Activated CD8-positive, alpha-beta memory T cell treated with anti-CD3 and anti-CD28 coated beads for 24 hours (primary cell): ENCODE measurements at regions not wholly inside any gene's neighbourhood (a gene's known extent, or its start where the extent isn't known, plus 50 kb on each side); places are given as distances from the start of the nearest gene placed in this dataset.
"Not testable (repeated sequence)": the region's sequence is repeated elsewhere in the genome, so short reads cannot be mapped to it uniquely, and the experiment has no call there.

Source experiments
- DNase-seq: peaks from one replicate; pipeline ENCODE4 v3.0.0-alpha.2; 2020

GRCh38 chr11:135009125-135009524, 597.1 kb upstream of the B3GAT1 start:
- DNase-seq, result no peak

DNA sequence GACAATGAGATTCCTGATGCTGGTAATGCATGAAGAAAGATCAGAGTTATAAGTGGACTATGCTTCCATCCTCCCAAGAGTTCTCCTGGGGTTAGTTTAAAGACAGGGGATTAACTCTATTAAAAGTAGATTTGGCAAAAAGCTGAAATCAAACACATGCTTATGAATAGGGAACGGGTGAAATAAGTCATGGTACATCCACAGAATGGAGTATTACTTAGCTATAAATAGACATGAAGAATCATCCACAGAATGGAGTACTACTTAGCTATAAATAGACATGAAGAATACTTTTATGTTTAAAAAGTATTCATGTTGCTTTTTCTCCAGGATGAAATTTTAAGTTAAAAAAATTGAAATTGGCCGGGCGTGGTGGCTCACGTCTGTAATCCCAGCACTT, 596.4 kb upstream of the B3GAT1 start:
- no peak for DNase-seq

DNA sequence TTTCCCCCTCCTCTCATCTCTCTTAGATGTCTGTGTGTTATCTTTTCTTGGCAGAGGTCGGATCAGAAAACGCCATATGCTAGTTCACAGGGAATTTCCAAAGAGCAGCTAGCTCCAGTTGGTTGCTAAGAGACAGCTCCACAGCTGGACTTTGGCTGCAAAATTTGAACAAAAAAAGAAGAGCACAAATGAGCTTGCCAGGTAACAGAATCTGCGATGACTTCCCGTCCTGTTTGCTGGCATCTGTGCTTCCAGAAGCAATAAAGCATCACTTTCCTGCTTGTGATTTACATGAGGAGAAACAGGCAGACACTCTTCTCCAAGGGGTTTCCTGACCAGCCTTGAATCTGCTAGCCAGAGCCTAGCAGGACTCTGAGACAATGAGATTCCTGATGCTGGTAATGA, 596.0 kb upstream of the B3GAT1 start:
- no peak for DNase-seq

GRCh38 chr11:135006800-135007199, 594.8 kb upstream of the B3GAT1 start:
- DNase-seq, result no peak

- no peak for DNase-seq
These were observed 592.5 kb upstream of the B3GAT1 start for GRCh38 chr11:135004495-135004894.

- no peak for DNase-seq
These were observed 590.2 kb upstream of the B3GAT1 start for GRCh38 chr11:135002236-135002635.

DNA sequence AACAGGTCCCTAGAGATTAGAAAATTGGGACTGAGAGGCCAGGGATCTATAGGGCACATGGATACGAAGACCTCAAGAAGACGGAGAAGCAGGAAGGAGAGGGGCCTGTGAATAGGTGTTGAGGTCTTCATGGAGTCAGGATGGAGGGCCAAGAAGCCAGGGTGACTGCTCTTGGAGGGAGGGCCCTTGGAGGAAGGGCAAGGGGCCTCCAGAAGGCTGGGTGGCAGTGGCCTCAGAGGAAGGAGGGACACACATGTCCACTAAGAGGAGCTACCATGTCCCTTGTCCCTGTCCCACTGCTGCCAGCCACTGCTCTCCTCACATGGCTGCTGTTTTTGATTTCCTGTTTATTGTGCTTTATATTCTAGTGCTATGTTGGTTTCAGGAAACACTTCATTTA, 589.5 kb upstream of the B3GAT1 start:
- DNase-seq, result no peak

- not testable (repeated sequence) for DNase-seq
These were observed 589.0 kb upstream of the B3GAT1 start for GRCh38 chr11:135001065-135001464.

DNA sequence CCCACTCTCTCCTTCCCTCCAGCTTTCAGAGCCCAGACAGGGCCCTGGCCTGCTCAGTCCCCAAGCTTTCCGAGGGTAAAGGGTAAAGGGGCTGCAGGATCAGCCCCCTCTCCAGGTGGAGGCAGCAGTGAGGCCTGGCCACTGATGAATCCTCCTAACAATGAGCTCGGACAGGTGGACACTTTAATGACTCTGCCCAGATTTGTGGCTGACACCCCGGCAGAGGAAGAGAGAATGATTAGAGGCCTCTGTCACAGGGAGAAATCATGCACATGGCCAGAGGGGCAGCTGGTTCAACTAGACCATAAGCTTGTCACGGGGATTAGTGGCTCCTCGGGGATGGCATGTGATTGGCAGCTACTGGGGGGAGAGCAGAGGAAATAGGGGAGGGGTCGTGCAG, 587.5 kb upstream of the B3GAT1 start:
- DNase-seq, result no peak

- DNase-seq, result no peak
These were observed 585.7 kb upstream of the B3GAT1 start for GRCh38 chr11:134997652-134998320.

DNA sequence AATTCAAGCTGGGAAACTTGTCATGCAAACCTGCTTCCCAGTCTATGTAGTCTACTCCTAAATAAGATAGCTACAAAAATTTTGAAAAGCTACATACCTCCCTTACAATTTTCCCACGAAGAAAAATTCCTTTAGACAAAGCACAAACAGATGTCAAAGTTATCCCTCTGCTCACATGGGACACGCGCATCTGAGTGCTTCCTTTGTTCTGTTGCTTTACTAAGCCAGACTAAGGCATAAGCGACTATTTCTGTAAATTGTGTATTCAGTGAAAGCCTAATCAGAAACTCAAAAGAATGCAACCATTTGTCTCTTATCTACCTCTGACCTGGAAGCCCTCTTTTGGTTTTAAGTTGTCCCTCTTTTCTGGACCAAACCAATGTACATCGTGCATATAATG, 583.7 kb upstream of the B3GAT1 start:
- DNase-seq, result no peak

DNA sequence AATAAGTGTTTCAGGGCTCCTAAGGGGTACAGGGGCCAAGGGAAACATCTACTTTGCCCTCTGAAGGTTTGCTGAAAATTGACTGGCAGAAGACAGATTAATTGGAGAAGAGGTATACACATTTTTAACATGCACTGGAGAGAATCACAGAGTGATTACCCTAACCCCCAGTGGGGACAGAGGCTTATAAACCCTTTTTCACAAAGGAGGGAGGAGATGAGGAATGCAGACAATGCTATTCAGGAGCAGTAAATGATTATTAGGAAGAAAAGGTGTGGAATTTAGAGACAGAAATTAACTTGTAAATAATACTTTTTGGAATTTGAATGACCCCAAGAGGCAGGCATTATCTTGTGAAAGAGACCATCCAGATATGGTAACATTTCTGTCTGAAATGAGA, 582.4 kb upstream of the B3GAT1 start:
- no peak for DNase-seq

GRCh38 chr11:134993691-134994243, 581.7 kb upstream of the B3GAT1 start:
- no peak for DNase-seq

DNA sequence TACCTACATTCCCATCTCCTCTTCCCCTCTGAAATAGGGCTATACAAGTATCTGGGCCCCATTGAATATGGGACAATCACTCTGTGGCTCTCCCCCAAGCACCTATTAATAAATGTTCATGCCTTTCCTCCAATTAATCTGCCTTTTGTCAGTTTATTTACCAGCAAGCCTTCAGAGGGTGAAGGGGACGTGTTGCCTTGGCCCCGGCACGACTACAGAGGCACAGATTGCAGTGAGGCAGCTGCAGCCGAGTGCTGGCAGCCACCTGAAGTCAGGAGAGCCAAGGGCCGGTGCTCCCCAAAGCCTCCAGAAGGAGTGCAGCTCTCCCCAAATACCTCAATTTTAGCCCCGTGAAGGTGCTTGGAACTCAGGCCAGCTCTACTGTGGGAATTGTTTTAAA, 580.9 kb upstream of the B3GAT1 start:
- DNase-seq, result no peak

DNA sequence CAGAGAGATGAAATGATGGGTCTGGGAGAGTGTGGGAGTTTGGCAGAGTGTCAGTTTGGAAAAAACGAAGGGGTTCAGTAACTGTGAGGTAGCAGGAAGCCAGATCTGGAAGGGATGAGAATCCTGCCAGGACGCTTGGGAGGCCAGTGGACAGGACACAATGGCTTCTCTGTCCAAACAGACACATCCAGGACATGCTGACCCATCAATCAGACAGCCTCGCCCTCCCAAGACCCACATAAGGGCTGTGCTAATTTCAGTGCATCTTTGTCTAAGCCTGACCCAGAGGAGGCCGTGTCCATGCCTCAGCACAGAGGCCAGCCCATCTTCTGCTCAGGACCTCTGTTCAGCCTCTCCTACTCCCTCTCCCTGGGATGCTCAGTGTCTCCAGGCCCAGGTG, 576.5 kb upstream of the B3GAT1 start:
- DNase-seq, result no peak

DNA sequence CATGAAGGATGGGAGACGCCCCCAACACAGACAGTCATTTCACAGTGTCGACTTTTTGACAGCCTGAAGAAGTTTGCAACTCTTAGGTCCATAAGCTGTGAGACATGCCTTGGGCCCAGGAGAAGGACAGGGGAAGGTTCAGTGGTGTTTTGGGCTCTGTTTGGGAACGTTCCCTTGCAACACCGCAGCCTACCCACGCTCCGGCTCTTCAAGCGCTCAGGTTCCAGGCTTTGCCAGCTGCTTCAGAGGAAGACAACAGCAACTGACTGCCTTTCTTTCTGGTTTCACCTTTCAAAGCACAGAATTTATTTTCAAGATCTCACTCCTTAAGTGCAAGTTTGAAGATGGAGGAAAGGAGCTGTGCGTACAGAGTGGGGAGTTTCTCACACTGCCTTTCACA, 575.8 kb upstream of the B3GAT1 start:
- DNase-seq, result no peak

- no peak for DNase-seq
These were observed 575.3 kb upstream of the B3GAT1 start for GRCh38 chr11:134987223-134987768.

DNA sequence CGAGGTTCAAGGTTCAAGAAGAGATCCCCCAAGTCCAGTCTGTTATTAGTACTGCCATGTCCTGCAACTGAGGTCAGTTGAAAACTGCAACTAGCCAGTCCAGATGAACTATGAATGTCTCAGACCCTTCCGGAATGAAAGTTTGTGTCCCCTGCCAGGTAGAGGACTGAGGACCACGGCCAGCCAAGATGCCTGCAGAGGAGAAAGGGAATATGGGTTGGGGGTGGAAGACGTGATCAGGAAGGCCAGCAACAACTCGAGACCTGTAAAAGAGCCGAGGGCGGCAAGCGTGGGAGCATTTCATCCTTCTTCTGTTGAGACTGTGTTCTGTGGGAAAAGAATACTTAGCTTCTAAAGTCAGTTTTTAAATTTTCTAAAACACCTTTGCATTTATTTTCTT, 572.4 kb upstream of the B3GAT1 start:
- DNase-seq, result no peak

DNA sequence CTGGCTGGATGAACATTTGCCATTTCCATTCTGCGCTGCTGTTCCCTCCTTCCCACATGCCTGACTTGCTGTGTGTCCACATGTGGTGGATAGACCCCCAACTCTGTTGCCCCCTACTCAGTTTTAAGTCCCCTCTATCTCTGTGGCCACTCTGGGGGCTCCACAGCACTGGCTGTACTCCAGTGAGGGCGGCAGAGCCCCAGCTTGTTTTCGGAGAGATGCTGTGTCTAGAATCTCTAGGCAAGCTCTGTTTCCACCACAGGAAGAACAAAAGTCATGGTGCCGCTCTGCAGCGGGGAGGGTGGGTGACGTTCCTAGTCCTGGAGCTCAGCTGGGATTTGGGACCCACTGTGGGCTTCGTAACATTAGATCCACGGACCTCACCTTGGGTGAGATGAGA, 570.4 kb upstream of the B3GAT1 start:
- not testable (repeated sequence) for DNase-seq

DNA sequence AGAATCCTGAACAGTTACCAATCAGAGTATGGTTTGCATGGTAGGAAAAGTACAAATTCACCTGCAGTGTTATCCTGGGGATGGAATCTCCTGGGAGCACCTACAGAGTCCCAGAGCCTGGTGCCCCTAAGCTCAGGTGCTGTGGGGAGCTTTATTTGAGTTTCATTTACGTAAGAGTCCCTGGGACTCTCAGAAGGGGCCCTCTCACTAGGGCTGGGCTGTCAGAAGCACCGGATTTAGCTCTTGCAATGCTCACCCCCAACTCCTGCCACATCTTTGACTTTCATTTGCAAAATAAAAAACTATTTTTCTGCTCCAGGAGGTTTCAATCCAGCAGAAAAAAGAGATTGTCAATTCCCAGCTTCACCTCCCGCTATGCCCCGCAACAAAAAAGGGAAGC, 569.8 kb upstream of the B3GAT1 start:
- DNase-seq, result no peak

GRCh38 chr11:134980819-134981710, 569.0 kb upstream of the B3GAT1 start:
- no peak for DNase-seq

DNA sequence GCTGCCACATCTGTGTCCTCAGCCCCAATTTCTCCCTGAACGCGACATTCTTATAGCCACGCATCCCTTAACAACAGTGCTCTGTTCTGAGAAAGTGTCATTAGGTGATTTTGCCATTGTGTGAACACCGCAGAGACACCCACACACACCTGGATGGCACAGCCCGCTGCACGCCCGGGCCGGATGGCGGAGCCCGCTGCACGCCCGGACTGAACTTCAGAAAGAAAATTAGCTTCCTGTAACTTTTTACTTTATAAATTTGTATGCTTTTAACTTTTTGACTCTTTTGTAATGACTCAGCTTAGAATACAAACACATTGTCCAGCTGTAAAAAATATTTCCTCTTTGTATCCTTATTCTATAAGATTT, 567.0 kb upstream of the B3GAT1 start:
- not testable (repeated sequence) for DNase-seq

DNA sequence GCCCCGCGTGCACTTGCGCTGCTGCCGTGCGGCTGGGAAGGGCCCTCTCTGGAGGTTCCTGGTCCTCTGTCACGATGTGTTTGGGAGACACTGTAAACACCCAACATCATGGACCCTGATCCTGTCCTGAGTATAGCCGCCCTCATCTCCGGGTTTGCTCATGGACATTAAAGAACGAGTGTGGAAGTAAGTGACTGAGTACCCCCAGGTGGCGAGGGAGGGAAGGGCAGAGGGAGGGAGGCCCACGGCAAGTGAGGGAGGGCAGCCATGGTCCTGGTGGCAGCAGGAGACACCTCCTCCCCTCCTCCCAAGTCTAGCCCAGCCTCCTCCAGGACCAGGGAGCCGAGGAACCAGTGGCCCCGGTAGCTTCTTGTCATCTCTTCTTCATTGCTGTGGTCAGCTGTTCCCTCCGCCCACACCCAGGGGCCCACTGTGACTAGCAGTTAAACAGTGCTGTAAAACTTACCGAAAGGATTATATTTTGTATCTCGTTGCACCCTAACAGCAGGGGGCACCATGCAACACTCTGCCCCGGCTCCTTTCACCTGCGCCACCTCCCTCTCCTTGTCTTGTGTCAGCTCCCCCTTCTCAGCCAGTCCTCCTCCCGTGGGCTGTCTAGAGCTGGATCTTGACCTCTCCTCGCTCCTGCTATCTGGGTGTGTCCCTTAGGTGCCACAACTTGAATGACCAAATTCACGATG, 566.5 kb upstream of the B3GAT1 start:
- DNase-seq, result no peak
